ENCODE measurements at regions not wholly inside any gene's neighbourhood (a gene's known extent, or its start where the extent isn't known, plus 50 kb on each side); places are given as distances from the start of the nearest gene placed in this dataset.

GRCh38 chr10:10067644-10068043, 950.0 kb upstream of the CELF2 start:
- no peak for TF ChIP-seq CTCF (IDR thresholded peaks at IDR 0.05; ENCODE audit: poor library complexity)
- no peak for TF ChIP-seq EZH2 (IDR thresholded peaks at IDR 0.05; ENCODE audit: borderline replicate concordance)
